Mesendoderm (in vitro differentiated cells): ENCODE measurements at regions not wholly inside any gene's neighbourhood (a gene's known extent, or its start where the extent isn't known, plus 50 kb on each side); places are given as distances from the start of the nearest gene placed in this dataset.

Experiments used
- DNase-seq: peaks from one replicate; pipeline ENCODE4 v3.0.0; 2013
- H2AK5ac ChIP-seq: 2 replicates; pipeline ENCODE4 v1.6.1; 2013; ENCODE audit warnings: low read length, inconsistent platforms
- H2BK120ac ChIP-seq: 2 replicates; pipeline ENCODE4 v1.6.1; 2013; ENCODE audit warnings: low read depth, mild to moderate bottlenecking, low read length, moderate library complexity, mixed read lengths
- H2BK15ac ChIP-seq: replicated peaks from 2 replicates; pipeline ENCODE4 v1.6.1; 2013; ENCODE audit warnings: low read depth, mild to moderate bottlenecking, moderate library complexity
- H2BK5ac ChIP-seq: 2 replicates; pipeline ENCODE4 v1.6.1; 2013; ENCODE audit warnings: low read length, inconsistent platforms
- H3K18ac ChIP-seq: 2 replicates; pipeline ENCODE4 v1.6.1; 2013; ENCODE audit warnings: mild to moderate bottlenecking, low read length, mixed read lengths
- H3K23ac ChIP-seq: one replicate; pipeline ENCODE4 v1.6.1; 2013; ENCODE audit warnings: low read length
- H3K27ac ChIP-seq: 2 replicates; pipeline ENCODE4 v1.5.1; 2013; ENCODE audit warnings: low read depth, mild to moderate bottlenecking, inconsistent platforms, low read length, moderate library complexity
- H3K27me3 ChIP-seq: 2 replicates; pipeline ENCODE4 v1.6.1; 2013; ENCODE audit warnings: low read length, control low read depth, mild to moderate bottlenecking, inconsistent platforms; ENCODE audit not compliant: insufficient read depth, poor library complexity
- H3K36me3 ChIP-seq: 2 replicates; pipeline ENCODE4 v1.6.1; 2013; ENCODE audit warnings: low read length, inconsistent platforms; ENCODE audit not compliant: control insufficient read depth, insufficient read depth
- H3K4ac ChIP-seq: one replicate; pipeline ENCODE4 v1.6.1; 2013; ENCODE audit warnings: low read depth, mild to moderate bottlenecking, low read length, moderate library complexity
- H3K4me1 ChIP-seq: 2 replicates; pipeline ENCODE4 v1.6.1; 2013; ENCODE audit warnings: low read depth, low read length, inconsistent platforms; ENCODE audit not compliant: control insufficient read depth
- H3K4me2 ChIP-seq: 2 replicates; pipeline ENCODE4 v1.6.1; 2013; ENCODE audit warnings: low read length
- H3K4me3 ChIP-seq: 2 replicates; pipeline ENCODE4 v1.5.1; 2013; ENCODE audit warnings: mild to moderate bottlenecking, low read length
- H3K56ac ChIP-seq: one replicate; pipeline ENCODE4 v1.6.1; 2013; ENCODE audit warnings: low read length
- H3K79me1 ChIP-seq: 2 replicates; pipeline ENCODE4 v1.6.1; 2013; ENCODE audit warnings: low read length, inconsistent platforms
- H3K79me2 ChIP-seq: 2 replicates; pipeline ENCODE4 v1.6.1; 2013; ENCODE audit warnings: mild to moderate bottlenecking, low read length; ENCODE audit not compliant: control insufficient read depth, insufficient read depth
- H3K9ac ChIP-seq: 2 replicates; pipeline ENCODE4 v1.6.1; 2013; ENCODE audit warnings: low read length, inconsistent platforms
- H4K5ac ChIP-seq: one replicate; pipeline ENCODE4 v1.6.1; 2013; ENCODE audit warnings: low read length
- H4K8ac ChIP-seq: one replicate; pipeline ENCODE4 v1.6.1; 2013; ENCODE audit warnings: low read depth, mild to moderate bottlenecking, control low read depth, low read length, moderate library complexity
- WGBS: extraction: QIAGEN DNeasy Blood & Tissue Kit; methylation state at CpG from one replicate; pipeline ENCODE4 v1.1.7; 2013; ENCODE audit warnings: low lambda C conversion rate, missing lambda C conversion rate; ENCODE audit not compliant: insufficient coverage; ENCODE audit errors: extremely low coverage; 5-methylcytosine and 5-hydroxymethylcytosine counted together

DNA sequence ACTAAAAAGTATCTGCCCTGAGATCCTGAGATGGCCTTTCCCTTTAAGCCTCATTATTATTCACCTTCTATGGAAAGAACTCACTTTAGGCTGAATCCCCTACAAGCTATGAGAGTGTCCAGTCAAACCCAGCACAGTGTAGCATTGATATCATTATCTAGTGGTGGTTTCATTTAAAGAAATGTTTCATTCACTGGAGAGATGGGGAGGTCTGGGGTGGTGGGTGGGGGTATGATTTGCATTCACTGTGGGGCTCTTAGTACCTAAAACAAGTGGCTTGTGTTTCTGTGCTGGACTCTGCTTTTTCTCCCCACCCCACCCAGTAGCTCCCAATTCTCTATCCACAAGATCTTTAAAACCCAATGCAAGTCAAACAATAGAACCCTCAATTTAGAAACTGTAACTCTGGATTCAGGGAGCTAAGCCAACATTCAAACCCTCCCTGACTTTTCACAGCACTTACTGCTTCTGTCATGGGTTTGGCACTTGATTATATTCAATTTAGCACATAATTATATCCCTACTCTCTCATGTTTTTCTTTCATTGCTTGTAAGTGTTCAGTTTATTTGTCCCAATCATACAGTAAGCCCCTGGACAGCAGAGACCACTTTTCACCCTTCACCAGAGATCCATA is 310.5 kb upstream of the THBS1 start:
- Histone ChIP-seq H3K4me2 (no peak overlapping the region), H4K8ac (no peak overlapping the region), H3K79me2 (no peaks in the 10 kb centered on the region), H3K27me3 (no peaks in the 10 kb centered on the region), H3K18ac (no peak overlapping the region), H3K79me1 (no peaks in the 10 kb centered on the region), H2BK120ac (no peak overlapping the region), H3K27ac (no peak overlapping the region), H3K4me1 (no peaks in the 10 kb centered on the region), H3K9ac (no peak overlapping the region), H3K4ac (no peak overlapping the region), H2BK5ac (no peak overlapping the region), H3K4me3 (no peak overlapping the region), H2BK15ac (no peak overlapping the region), H3K56ac (no peak overlapping the region), H3K36me3 (no peaks in the 10 kb centered on the region), H4K5ac (no peak overlapping the region), H2AK5ac (no peak overlapping the region), H3K23ac (no peak overlapping the region)
- no peak for DNase-seq

DNA sequence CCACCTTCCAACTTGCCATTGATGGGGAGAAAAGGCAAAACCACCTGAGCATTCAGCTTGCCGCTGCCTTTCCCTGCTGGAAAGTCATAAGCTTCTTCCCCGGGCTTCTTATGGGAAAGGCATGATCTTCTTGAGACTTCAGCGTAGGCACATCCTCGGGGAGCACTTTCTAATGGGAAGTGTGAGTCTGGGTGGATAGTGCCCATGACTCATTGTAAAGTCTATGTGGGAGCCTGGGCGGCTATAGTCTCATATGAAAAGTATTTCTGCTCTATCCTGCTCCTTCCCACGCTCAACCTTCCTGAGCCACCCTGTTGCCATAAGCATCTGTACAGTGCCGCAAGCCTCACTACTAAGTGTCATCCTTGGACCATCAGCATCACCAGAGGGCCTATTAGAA is 309.9 kb upstream of the THBS1 start:
- no peak overlapping the region for H3K4ac ChIP-seq
- H3K4me2 ChIP-seq = no peak overlapping the region
- no peak overlapping the region for H3K56ac ChIP-seq
- no peak overlapping the region for H3K23ac ChIP-seq
- no peak overlapping the region for H2BK5ac ChIP-seq
- H3K79me2 ChIP-seq = no peaks in the 10 kb centered on the region
- no peaks in the 10 kb centered on the region for H3K4me1 ChIP-seq
- H3K9ac ChIP-seq = no peak overlapping the region
- no peaks in the 10 kb centered on the region for H3K36me3 ChIP-seq
- no peak overlapping the region for H3K18ac ChIP-seq
- no peak overlapping the region for H3K27ac ChIP-seq
- no peak overlapping the region for H2AK5ac ChIP-seq
- no CpG with 5 or more reads among the region's 7 CpGs for WGBS
- H2BK15ac ChIP-seq = no peak overlapping the region
- no peaks in the 10 kb centered on the region for H3K79me1 ChIP-seq
- DNase-seq = no peak
- no peaks in the 10 kb centered on the region for H3K27me3 ChIP-seq
- no peak overlapping the region for H4K5ac ChIP-seq
- H4K8ac ChIP-seq = no peak overlapping the region
- H2BK120ac ChIP-seq = no peak overlapping the region
- H3K4me3 ChIP-seq = no peak overlapping the region

DNA sequence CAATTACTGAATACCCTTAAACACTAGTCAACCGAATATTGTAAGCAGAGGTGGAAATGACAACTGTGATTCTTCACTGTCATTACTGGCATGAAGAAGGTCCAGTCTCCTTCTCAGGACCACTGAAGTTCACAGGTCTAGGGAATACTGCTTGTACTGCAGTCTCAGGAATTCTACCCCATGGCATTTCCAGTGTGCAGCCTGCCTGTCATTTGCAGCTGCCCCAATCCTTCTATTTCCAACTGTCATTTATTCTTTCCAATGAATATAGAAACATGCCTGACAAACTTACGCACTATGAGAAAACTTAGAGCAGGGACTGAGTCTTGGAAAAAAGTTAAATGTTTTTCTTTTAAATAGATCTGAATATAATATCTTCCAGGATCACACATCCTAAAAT is 308.0 kb upstream of the THBS1 start:
- Histone ChIP-seq H3K9ac (no peak overlapping the region), H3K4me1 (no peaks in the 10 kb centered on the region), H3K27me3 (no peaks in the 10 kb centered on the region), H3K27ac (no peak overlapping the region), H2BK120ac (no peak overlapping the region), H2BK15ac (no peak overlapping the region), H3K4me2 (no peak overlapping the region), H3K23ac (no peak overlapping the region), H3K79me2 (no peaks in the 10 kb centered on the region), H2BK5ac (no peak overlapping the region), H3K4me3 (no peak overlapping the region), H4K8ac (no peak overlapping the region), H3K56ac (no peak overlapping the region), H3K79me1 (no peaks in the 10 kb centered on the region), H2AK5ac (no peak overlapping the region), H3K18ac (no peak overlapping the region), H3K36me3 (no peaks in the 10 kb centered on the region), H4K5ac (no peak overlapping the region), H3K4ac (no peak overlapping the region)
- DNase-seq = no peak
- WGBS = no CpG with 5 or more reads among the region's 2 CpGs

DNA sequence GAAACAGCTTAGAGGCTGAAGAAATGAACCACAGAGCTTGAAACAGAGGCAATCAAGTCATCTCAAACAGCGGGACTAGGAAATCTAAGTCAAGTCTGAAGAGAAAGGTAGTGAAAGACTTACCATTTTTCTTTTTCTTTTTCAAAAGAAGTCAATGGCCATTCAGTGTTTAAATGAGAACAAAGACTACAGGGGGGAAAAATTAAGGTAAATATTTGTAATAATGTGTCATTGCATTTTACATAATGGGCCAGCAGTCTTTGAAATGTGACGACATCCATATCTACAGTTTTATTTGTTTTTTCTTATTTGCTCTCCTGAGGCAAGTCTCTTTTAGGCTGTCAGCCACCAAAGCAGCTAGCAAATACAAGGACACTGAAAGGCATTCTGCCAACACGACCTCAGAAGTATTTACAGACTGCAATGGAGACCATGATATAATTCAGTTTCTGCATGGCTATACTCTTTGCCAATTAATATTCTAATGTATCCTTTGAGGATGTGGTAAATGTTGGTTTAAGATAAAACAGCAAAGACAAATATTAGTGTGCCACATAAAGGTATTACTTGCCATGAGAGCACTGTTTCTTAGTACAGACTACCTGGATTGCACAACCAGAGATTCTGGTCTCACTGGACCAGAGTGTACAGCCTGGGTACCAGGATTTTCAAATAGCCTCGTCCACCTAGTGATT is 307.0 kb upstream of the THBS1 start:
- Histone ChIP-seq H3K4me3 (no peak overlapping the region), H3K79me1 (no peaks in the 10 kb centered on the region), H3K4me1 (no peaks in the 10 kb centered on the region), H4K8ac (no peak overlapping the region), H3K23ac (no peak overlapping the region), H3K27ac (no peak overlapping the region), H2BK15ac (no peak overlapping the region), H2AK5ac (no peak overlapping the region), H3K79me2 (no peaks in the 10 kb centered on the region), H3K4me2 (no peak overlapping the region), H3K18ac (no peak overlapping the region), H2BK5ac (no peak overlapping the region), H3K27me3 (no peaks in the 10 kb centered on the region), H4K5ac (no peak overlapping the region), H3K9ac (no peak overlapping the region), H3K4ac (no peak overlapping the region), H3K56ac (no peak overlapping the region), H2BK120ac (no peak overlapping the region), H3K36me3 (no peaks in the 10 kb centered on the region)
- WGBS = no CpG with 5 or more reads among the region's 4 CpGs
- no peak for DNase-seq

DNA sequence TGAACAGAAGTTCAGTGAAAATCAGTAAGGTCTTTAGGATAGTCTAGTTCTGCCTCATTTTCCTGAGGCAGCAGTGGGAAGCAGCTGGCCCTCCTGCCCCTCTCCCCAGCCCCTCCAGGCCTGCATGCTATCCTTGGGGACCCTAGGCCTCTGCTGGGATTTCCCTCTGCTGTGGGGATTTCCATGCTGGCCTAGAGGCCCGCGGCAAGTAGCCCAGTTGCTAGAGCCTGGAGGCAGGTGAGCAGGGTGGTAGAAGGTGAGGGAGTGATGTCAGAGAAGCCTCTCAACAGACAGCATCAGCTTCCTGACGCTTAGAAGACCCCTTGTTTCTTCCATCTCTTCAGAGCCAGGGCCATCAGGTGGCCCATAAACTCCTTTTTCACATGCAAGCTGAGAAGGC is 305.8 kb upstream of the THBS1 start:
- Histone ChIP-seq H3K79me2 (no peaks in the 10 kb centered on the region), H2BK15ac (no peak overlapping the region), H3K18ac (no peak overlapping the region), H3K56ac (no peak overlapping the region), H4K5ac (no peak overlapping the region), H2BK5ac (no peak overlapping the region), H3K27ac (no peak overlapping the region), H3K27me3 (no peaks in the 10 kb centered on the region), H3K4me1 (no peaks in the 10 kb centered on the region), H3K4ac (no peak overlapping the region), H3K4me3 (no peak overlapping the region), H3K9ac (no peak overlapping the region), H3K79me1 (no peaks in the 10 kb centered on the region), H3K23ac (no peak overlapping the region), H2AK5ac (no peak overlapping the region), H4K8ac (no peak overlapping the region), H2BK120ac (no peak overlapping the region), H3K4me2 (no peak overlapping the region), H3K36me3 (no peaks in the 10 kb centered on the region)
- WGBS = no CpG with 5 or more reads among the region's 3 CpGs
- no peak for DNase-seq

DNA sequence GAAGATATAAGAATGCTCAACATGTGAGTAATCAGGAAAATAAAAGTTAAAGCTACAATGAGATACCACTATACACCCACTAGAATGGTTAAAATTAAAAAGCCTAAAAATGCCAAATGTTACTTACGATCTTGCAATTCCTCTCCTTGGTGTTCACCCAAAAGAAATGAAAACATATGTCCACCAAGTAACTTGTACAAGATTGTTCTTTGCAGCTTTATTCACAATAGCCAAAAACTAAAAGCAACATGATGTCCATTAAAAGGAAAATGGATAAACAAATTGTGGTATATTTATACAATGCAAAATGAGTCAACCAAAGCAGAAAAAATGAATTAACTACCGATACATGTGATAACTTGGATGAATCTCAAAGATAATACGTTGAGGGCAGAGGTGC is 301.6 kb upstream of the THBS1 start:
- no peak overlapping the region for H3K18ac ChIP-seq
- H2BK15ac ChIP-seq = no peak overlapping the region
- no peak overlapping the region for H4K8ac ChIP-seq
- no peaks in the 10 kb centered on the region for H3K79me2 ChIP-seq
- no peak overlapping the region for H2BK120ac ChIP-seq
- H3K4ac ChIP-seq = no peak overlapping the region
- no peak overlapping the region for H4K5ac ChIP-seq
- H3K4me2 ChIP-seq = no peak overlapping the region
- no peak overlapping the region for H3K27ac ChIP-seq
- H3K56ac ChIP-seq = no peak overlapping the region
- H3K23ac ChIP-seq = no peak overlapping the region
- H3K27me3 ChIP-seq = no peaks in the 10 kb centered on the region
- H3K4me1 ChIP-seq = no peaks in the 10 kb centered on the region
- H3K9ac ChIP-seq = no peak overlapping the region
- no CpG with 5 or more reads among the region's 3 CpGs for WGBS
- no peaks in the 10 kb centered on the region for H3K36me3 ChIP-seq
- no peak overlapping the region for H2BK5ac ChIP-seq
- no peak overlapping the region for H3K4me3 ChIP-seq
- H2AK5ac ChIP-seq = no peak overlapping the region
- no peaks in the 10 kb centered on the region for H3K79me1 ChIP-seq
- DNase-seq = no peak
